NCI-H128 (cell line): ENCODE measurements at regions not wholly inside any gene's neighbourhood (a gene's known extent, or its start where the extent isn't known, plus 50 kb on each side); places are given as distances from the start of the nearest gene placed in this dataset.
"Not testable (repeated sequence)": the region's sequence is repeated elsewhere in the genome, so short reads cannot be mapped to it uniquely, and the experiment has no call there.

ENCODE experiments used
- DNase-seq: peaks from one replicate; lab custom pipeline; 2025; ENCODE audit not compliant: unreplicated experiment; lab: John Stamatoyannopoulos, UW

DNA sequence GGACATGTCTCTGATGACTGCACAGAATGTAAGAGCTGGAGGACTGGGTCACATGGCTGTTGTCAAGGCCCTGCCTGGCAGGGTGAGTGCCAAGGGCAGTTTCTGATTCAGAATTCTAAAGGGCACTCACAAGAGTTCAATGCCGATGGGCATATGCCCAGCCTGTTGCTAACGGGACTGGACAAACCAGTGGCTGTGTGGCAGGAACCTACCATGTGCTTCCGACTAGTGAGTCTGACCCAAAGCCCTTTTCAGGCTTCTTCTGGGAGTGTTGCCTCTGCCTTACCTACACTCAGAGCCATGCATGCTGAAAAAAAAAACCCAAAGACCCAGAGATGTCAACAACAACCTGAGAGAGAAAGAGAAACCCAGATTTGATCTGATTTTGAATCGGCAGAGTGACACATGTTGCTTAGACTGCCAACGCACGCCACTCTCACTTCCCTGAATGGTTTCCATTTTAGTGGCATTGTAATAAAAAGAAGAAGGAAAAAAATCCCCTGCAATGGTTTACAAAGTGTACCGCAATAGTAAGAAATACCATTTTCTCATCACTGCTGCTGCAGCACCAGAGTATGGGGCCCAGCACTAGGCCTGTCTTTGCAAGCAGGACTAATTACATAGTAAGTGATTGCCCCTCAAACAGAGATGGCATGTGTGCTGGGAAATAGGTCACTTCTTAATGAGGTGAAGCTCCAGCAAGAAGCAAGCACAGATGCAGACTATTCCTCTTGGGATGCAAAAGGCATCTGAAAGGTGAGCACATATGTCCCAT is 194.3 kb downstream of the PALM2AKAP2 start:
- no peak for DNase-seq

DNA sequence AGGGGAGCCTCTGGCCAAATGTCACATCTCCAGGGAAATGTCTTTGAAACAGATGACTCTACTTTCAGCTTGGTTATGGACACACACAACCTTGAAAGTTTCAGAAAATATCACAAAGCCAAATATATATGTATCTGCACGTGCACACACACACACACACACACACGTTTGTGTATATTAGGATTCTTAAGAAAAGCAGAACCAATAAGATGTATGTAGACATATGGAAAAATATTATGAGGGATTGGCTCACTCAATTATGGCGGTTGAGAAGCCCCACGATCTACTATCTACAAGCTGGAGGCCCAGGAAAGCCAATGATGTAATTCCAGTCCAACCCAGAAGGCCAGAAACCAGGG is 194.9 kb downstream of the PALM2AKAP2 start:
- DNase-seq = no peak

DNA sequence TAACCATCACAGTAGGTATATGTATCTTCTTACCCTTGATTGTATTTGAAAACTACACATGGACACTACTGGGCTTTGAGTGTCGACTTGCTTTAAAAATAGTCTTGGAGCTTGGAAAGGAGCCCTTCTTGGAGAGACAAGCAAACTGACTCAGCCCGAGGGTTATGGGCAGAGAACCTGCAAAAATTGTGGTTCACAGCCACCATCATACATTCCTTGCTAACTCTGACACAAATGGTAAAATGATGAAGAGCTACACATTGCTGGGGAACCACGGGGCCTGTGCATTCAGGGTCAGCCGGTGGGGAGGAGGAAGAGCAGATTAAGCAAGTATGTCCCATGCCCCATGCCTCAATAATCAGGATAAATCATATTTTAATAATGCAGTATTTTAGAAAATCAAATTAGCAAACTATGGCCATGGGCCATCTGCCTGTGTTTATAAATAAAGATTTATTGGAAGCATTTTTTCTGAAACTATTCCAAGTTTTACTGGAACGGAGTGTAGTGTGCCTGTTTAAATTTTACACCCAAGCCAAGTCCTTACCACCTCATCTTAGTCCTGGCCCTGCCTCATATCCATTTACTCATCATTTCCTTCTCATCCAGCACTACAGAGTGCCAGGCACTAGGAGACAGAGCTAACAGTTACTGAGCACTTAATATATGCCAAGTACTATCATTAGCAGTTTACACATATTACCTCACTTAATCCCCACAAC is 195.7 kb downstream of the PALM2AKAP2 start:
- DNase-seq = no peak

DNA sequence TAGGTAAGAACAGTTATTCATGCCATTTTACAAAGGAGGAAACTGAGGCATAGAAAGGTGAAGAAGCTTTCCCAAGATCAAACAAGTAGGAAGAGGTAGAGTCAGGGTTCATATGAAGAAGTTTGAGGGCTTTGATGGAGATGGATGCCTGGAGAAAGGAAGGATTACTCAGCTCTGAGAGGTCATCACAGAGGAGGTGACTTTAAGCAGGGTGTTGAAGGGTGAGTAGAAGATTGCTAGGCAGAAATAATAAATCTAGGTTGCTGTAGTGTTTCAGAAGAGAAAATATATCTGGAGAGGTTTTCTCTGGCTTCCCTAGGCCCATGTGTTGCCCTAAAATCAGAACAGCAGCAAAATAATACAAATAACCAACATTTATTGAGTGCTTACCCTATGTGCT is 196.3 kb downstream of the PALM2AKAP2 start:
- no peak for DNase-seq

DNA sequence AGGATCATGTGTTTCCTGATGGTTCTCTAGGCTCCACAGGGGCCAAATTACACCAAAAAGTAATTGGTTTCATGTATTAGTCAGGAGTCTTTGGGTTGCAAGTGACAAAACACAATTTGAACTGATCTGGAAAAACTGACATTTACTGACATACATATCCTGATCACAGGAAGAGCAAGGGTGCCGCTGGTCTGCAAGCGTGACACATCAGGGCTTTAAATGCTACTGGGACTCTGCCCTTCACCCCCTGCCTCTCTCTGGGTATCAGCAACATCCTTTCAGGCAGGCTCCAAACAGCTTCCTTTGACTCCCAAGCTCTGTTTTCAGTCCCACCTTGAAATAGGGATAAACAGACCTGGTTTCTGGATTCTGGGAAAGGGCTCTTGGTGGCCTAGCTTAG is 197.5 kb downstream of the PALM2AKAP2 start:
- no peak for DNase-seq

DNA sequence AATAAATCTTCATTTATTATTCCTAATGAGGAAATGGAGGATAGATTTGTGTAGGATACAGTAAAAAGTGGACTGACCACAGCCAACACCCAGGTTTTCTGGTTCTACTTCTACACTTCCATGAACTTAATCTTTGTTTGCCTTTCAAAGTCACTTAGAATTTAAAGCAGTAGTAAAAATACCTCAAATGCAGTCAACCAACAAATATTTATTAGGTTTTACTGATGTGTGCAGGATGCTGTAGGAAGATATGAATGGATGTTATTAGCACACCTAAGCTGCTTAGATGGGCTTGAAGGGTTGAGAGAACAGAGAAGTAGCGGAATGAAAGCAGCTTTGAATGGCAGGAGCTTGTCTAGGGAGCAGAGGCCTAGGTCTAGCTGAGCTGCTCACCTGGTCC is 201.1 kb downstream of the PALM2AKAP2 start:
- DNase-seq = no peak

DNA sequence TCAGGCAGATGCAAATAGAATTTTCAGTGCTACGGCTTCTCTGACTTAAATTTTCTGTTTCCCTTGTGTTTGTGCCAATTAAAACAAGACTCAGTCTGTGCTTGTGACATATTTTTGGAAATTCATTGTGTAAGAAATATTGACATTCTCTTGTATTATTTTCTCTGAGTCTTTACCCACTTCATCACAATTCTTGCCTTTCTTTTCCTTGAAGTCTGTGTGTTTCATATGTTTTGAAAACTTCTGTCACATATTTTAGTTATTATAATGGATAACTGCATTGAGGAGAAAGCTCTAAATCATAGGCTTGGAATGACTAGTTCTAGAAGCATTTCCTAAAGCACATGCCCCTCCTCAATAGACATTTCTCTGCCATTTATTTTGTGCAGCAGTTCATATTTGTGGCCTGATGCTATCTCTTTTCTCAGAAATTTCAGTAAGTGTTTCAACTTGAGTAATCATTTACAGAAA is 206.6 kb downstream of the PALM2AKAP2 start:
- DNase-seq = no peak

DNA sequence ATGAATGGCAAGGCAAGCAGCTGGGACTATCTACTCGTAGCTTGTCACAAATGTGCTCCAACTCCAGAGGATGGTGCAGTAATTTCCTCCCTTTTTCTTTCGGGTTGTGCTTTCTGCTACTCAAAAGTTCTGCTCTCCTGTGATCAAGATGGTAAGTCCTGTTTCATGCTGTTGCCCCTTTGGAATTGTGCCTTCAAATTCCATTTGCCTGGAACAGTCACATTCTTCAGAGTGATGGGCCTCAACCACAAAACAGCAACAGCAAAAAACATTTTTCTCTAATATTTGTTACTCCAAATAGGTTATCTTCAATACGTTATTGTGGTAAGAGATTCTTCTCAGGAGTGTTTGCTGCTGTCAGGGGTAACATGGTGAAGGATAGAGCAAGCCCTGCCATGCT is 209.3 kb downstream of the PALM2AKAP2 start:
- DNase-seq = no peak

DNA sequence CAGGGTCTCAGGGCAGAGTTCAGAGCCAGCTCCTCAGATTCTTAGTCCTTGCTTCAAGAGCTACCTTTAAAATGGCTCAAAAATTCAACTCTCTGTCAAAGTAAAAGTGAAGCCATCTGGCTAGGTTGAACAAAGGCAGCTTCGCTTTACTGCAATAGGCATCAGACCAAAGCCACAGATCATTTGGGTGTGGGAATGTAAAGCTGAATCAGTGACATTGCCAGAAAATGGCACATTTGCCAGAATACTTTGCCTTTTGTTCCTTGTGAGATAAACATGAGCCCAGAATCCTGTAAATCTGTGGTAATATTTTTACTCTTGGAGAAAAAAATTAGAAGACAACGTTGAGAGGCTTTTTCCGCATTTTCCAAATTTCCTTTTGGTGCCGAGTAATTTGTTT is 210.5 kb downstream of the PALM2AKAP2 start:
- DNase-seq = no peak

DNA sequence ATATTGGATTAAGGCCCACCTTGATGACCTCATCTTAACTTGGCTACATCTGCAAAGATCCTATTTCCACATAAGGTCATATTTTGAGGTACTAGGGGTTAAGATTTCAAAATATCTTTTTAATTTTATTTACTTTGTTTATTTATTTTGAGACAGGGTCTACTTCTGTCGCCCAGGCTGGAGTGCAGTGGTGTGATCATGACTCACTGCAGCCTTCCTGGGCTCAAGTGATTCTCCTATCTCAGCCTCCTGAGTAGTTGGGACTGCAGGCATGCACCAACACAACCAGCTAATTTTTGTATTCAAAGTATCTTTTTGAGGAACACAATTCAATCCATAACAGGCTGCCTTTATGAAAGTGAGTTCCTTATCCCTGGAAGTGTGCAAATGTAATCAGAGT is 212.3 kb downstream of the PALM2AKAP2 start:
- DNase-seq = no peak

DNA sequence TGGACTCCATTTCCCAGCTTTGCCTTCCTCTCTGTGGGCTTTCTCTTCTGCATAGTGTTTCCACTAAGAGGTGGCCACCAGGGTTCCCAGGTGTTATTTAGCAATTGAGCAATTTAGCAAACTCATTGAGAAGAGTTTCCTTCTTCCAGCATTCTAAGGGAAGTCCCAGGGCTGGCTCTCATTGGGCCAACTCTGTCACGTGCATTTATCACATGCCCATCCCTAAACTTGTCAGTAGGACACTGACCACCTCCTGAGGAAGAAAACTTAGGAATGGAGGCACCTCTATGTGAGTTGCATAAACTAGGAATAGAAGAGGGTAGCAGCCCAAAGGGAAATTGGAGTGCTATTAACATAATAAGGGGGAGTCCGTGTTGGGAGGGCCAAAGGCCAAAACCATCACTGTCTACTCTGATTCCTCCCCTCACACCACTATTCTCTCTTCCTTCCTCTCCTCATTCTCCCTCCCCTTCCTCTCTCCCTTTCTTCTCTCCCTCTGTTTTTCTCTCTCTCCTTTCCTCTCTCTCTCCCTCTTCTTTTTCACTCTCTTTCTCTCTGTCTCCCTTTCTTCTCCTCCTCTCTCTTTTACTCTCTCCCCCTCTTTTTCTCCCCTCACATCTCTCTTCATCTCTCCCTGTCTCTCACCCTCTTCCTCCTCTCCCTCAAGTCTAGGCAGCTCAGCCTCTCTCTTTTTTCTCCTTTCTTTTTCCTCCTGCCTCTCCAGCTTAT is 213.4 kb downstream of the PALM2AKAP2 start:
- DNase-seq = no peak

DNA sequence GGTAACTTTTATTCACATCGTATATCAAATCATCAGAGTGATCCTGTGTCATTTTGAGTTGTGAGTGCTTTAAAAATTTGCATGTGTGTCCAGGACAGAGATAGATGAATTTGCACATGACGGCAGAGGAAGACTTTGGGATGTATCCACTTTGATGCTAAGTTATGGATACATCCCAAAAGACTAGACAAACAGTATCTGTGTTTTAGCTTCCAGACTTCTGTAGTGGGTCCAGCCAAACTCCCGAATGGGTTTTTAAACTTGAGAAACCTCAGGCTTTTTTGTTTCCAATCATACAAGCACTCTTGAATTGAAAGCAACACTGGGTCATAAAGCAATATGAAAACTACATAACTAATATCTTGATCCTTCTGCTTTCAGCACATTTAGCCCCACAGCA is 213.8 kb downstream of the C9orf152 start:
- no peak for DNase-seq

DNA sequence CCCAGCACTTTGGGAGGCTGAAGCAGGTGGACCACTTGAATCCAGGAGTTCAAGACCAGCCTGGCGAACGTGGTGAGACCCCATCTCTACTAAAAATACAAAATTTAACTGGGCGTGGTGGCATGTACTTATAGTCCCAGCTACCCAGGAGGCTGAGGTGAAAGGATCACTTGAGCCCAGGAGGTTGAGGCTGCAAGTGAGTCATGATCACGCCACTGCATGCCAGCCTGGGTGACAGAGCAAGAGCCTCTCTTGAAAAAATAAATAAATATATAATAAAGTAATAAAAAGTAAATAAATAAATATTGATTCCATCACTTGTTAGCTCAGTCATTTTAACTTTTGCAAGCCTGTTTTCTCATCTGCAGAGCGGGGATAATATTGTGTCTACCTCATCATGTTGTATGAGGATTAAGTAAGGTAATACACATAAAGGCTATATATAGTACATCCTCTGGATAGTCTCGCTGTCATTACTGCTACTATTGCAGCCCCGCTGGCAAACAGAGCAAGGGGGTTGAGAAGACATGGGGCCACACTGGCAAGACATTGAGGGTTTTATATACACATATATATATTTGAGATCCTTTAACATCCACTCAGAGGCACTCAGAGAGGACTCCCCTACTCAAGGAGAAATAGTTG is 210.9 kb downstream of the C9orf152 start:
- no peak for DNase-seq

DNA sequence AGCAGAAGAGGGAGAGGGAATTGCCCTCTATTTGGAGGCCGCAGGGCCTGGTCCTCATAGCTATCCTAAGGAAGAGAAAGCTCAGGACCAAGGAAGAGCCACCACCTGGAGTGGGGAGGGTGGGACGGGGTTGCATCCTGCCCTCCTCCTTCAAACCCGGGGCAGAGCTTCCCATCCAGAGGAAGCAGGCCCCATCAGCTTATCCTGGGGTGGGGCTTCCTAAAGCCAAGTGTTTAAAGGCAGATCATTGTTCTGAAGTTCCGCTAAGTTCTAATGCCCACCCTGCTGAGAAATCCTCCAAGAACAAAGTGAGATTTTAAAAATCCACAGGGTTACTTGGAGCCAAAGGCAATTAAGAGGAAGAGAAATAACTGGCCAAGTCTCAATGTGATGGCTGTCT is 210.3 kb downstream of the C9orf152 start:
- DNase-seq = no peak

DNA sequence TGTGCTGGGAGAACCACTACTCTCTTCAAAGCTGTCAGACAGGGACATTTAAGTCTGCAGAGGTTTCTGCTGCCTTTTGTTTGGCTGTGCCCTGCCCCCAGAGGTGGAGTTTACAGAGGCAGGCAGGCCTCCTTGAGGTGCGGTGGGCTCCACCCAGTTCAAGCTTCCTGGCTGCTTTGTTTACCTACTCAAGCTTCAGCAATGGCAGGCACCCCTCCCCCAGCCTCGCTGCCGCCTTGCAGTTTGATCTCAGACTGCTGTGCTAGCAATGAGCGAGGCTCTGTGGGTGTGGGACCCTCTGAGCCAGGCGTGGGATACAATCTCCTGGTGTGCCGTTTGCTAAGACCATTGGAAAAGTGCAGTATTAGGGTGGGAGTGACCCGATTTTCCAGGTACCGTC is 202.4 kb downstream of the C9orf152 start:
- not testable (repeated sequence) for DNase-seq

DNA sequence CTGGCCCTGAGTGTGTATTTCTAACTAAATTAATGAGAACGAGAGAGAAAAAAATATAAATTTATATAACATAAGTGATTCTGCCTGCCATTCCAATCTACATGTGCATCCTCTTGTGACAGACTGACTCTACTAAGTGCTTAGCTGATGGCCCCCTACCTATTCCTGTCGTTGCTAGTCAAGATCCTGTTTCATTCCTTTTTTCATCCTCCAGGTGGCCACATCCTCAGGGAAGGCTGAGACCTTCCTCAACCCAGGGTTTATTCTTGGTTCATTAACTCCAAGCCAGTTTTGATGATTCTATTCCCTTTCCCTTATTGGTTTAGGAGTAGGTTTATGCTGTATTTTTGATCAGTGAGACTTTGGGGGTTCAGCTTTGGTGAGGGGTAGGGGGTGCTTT is 201.3 kb downstream of the C9orf152 start:
- DNase-seq = no peak

DNA sequence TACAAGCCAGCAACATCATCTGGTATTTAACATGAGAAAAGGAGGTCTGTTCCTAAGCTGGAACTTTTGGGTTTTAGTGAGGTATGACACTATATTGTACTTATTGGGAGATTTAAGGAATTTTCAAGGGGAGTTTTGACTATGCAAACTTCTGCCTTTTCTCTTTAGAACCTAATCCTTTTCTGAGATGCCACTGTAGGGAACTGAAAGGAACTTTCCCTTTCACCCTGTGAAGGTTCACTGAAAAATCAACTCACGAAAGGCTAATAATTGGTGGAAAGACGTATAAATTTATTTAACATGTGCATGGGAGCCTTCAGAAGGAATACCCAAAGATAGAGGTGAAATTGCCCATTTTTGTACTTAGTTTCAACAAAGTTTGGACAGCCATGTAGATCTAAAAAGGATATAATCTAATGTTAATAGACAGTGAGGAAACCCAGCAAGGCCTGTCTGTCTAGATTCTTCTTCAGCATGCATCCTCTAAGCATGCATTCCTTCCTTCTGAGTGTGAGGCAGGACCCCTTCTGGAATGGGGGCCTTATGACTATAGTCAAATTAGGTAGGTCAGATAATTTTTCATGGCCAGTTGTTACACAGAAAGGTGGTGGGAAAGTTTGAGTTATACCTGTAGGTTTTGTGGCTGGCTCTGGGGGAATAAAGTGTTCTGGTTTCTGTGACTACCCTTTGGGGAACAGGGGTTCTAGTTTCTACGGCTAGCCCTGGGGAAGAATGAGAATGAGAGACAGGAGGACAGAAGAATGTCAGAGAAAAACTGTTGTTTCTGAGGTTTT is 200.3 kb downstream of the C9orf152 start:
- DNase-seq = no peak

DNA sequence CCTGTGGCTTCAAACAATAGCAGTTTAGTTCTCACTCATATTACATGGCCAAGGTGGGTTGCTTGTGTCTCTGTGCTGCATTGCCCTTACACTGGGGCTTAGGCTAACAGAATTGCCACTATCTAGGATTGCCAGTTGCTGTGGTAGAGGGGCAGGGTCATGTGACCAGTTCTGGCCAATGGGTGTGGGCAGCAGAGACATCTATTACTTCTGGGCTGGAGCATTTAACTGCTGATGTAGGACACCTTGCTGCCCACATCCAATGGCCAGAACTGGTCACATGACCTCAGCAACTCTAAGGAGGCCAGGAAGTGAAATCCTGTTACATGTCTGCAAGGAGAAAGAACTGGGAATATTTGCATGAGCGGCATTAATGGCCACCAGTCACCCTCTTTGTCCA is 199.3 kb downstream of the C9orf152 start:
- no peak for DNase-seq

DNA sequence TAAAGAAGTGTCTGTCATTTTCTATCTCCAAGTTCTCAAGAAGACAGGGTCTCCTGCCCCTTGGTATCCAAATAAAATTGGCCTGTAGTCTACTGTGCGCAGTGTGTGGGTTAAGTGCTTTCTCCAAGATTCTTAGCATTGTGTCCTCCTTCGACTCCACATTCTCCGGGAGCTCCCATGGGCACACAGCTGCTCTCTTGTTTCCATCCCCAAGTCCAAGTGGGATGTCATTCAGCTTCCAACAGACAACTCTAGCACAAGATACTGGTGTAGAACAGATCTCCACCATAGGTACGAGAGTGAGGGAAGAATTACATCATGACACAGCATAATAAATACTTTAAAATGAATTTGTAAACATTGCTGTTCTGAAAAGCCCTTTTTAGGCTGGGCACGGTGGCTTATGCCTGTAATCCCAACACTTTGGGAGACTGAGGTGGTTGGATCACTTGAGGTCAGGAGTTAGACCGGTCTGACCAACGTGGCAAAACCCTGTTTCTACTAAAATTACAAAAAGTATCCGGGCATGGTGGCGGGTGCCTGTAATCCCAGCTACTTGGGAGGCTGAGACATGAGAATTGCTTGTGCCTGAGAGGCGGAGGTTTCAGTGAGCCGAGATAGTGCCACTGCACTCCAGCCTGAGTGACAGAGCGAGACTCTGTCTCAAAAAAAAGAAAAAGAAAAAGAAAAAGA is 196.2 kb downstream of the C9orf152 start:
- no peak for DNase-seq

DNA sequence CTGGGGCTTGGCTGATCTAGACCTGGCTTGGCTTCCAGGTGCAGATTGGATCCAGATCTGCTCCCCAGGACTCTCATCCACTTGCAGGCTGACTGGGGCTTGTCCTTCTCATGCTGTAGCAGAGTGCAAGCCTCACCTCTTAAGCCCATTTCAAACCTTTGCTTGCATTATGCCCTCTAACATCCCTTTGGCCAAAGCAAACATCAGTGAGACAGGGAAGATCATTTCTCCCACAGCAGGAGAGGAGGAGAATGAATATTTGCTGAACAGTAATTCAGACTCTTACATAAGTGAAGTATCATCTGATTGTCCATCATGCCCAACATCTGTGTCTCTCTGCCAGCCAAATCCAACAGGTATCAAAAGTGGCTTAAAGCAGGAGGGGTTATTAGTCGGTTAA is 194.9 kb downstream of the C9orf152 start:
- no peak for DNase-seq
